GM12891 (cell line): ENCODE measurements at regions not wholly inside any gene's neighbourhood (a gene's known extent, or its start where the extent isn't known, plus 50 kb on each side); places are given as distances from the start of the nearest gene placed in this dataset.

ENCODE experiments used
- POLR2A ChIP-seq: IDR thresholded peaks from 2 replicates; pipeline ENCODE4 v1.6.1; 2011; ENCODE audit warnings: low read depth, low read length, control low read depth
- POLR2AphosphoS5 ChIP-seq: IDR thresholded peaks from 2 replicates; pipeline ENCODE4 v1.6.1; 2011; ENCODE audit warnings: low read depth, low read length, control low read depth
- POU2F2 ChIP-seq: IDR thresholded peaks from 2 replicates; pipeline ENCODE4 v1.6.1; 2011; ENCODE audit warnings: low read depth, mild to moderate bottlenecking, control low read depth, low read length, moderate library complexity
- TAF1 ChIP-seq: IDR thresholded peaks from 2 replicates; pipeline ENCODE4 v1.6.1; 2011; ENCODE audit warnings: low read depth, low read length, control low read depth

DNA sequence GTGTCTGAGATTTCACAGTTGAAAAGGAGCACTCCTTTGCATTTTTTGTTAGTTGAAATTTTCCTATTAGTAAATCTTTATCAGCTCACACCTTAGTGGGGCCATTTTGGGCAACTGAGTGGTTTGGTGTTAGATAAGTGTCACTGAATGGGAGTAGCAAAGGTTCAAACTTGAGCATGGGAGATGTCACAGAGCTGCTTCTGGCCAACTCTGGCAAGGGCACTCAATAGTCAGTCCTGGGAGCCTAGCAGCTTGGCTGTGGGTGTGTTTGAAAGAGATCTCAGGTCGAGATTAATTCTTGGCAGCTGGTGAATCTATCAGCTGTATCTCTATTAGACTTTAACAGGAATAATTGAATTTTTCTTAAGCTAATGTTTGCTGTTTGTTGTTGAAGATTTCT is 579.3 kb downstream of the EDEM1 start:
- no peak for TF ChIP-seq POLR2AphosphoS5
- no peak for TF ChIP-seq POLR2A
- no peak for TF ChIP-seq POU2F2
- no peak for TF ChIP-seq TAF1
